ENCODE measurements at regions not wholly inside any gene's neighbourhood (a gene's known extent, or its start where the extent isn't known, plus 50 kb on each side); places are given as distances from the start of the nearest gene placed in this dataset.
"Not testable (repeated sequence)": the region's sequence is repeated elsewhere in the genome, so short reads cannot be mapped to it uniquely, and the experiment has no call there.

GRCh38 chr6:97347111-97347510 lies 64.1 kb upstream of the MMS22L start:
- no peaks in the 10 kb centered on the region for H3K27me3 ChIP-seq (ENCODE audit: control insufficient read depth, insufficient read depth, low read length)
- peaks cover 2% of the 10 kb centered on the region for H3K9me3 ChIP-seq (ENCODE audit: control insufficient read depth, insufficient read depth, low read length)
- H3K4me3 ChIP-seq (ENCODE audit: low read depth, low read length), result no peak overlapping the region
- no peaks in the 10 kb centered on the region for H3K36me3 ChIP-seq (ENCODE audit: control insufficient read depth, insufficient read depth, low read length)
- H3K4me1 ChIP-seq (ENCODE audit: control insufficient read depth, insufficient read depth, low read length), result no peaks in the 10 kb centered on the region
- no peak overlapping the region for H3K27ac ChIP-seq (ENCODE audit: low read depth, low read length)
- DNase-seq (ENCODE audit: low read depth in 4 of 6, low spot score in 6 of 6), result no peak

- H3K4me1 ChIP-seq (ENCODE audit: control insufficient read depth, insufficient read depth, low read length), result no peaks in the 10 kb centered on the region
- H3K4me3 ChIP-seq (ENCODE audit: low read depth, low read length), result no peak overlapping the region
- WGBS (ENCODE audit: insufficient coverage), result no CpG with 5 or more reads among the region's 2 CpGs
- peak in 1 of 6 donors; percentile 33 for DNase-seq (ENCODE audit: low read depth in 4 of 6, low spot score in 6 of 6)
- no peak overlapping the region for H3K27ac ChIP-seq (ENCODE audit: low read depth, low read length)
- H3K9me3 ChIP-seq (ENCODE audit: control insufficient read depth, insufficient read depth, low read length), result no peaks in the 10 kb centered on the region
- no peaks in the 10 kb centered on the region for H3K27me3 ChIP-seq (ENCODE audit: control insufficient read depth, insufficient read depth, low read length)
- no peaks in the 10 kb centered on the region for H3K36me3 ChIP-seq (ENCODE audit: control insufficient read depth, insufficient read depth, low read length)
Observed at GRCh38 chr6:97361286-97361685, 78.3 kb upstream of the MMS22L start.

GRCh38 chr6:97364327-97364726 lies 81.3 kb upstream of the MMS22L start:
- H3K4me1 ChIP-seq (ENCODE audit: control insufficient read depth, insufficient read depth, low read length), result no peaks in the 10 kb centered on the region
- no peak overlapping the region for H3K4me3 ChIP-seq (ENCODE audit: low read depth, low read length)
- H3K36me3 ChIP-seq (ENCODE audit: control insufficient read depth, insufficient read depth, low read length), result no peaks in the 10 kb centered on the region
- no peak overlapping the region for H3K27ac ChIP-seq (ENCODE audit: low read depth, low read length)
- H3K27me3 ChIP-seq (ENCODE audit: control insufficient read depth, insufficient read depth, low read length), result no peaks in the 10 kb centered on the region
- no peaks in the 10 kb centered on the region for H3K9me3 ChIP-seq (ENCODE audit: control insufficient read depth, insufficient read depth, low read length)
- no CpG with 5 or more reads among the region's 1 CpG for WGBS (ENCODE audit: insufficient coverage)
- no peak for DNase-seq (ENCODE audit: low read depth in 4 of 6, low spot score in 6 of 6)

- not testable (repeated sequence) for H3K27ac ChIP-seq (ENCODE audit: low read depth, low read length); H3K4me3 ChIP-seq (ENCODE audit: low read depth, low read length); DNase-seq (ENCODE audit: low read depth in 4 of 6, low spot score in 6 of 6); H3K4me1 ChIP-seq (ENCODE audit: control insufficient read depth, insufficient read depth, low read length); H3K36me3 ChIP-seq (ENCODE audit: control insufficient read depth, insufficient read depth, low read length); H3K27me3 ChIP-seq (ENCODE audit: control insufficient read depth, insufficient read depth, low read length); H3K9me3 ChIP-seq (ENCODE audit: control insufficient read depth, insufficient read depth, low read length)
- WGBS (ENCODE audit: insufficient coverage), result 96% methylated on average over 4 of the region's 11 CpGs
Observed at GRCh38 chr6:97382071-97382470, 99.1 kb upstream of the MMS22L start.

GRCh38 chr6:97392735-97393134 lies 109.7 kb upstream of the MMS22L start:
- Histone ChIP-seq H3K27ac (ENCODE audit: low read depth, low read length) (no peak overlapping the region), H3K4me1 (ENCODE audit: control insufficient read depth, insufficient read depth, low read length) (no peaks in the 10 kb centered on the region), H3K27me3 (ENCODE audit: control insufficient read depth, insufficient read depth, low read length) (no peaks in the 10 kb centered on the region), H3K9me3 (ENCODE audit: control insufficient read depth, insufficient read depth, low read length) (no peaks in the 10 kb centered on the region), H3K4me3 (ENCODE audit: low read depth, low read length) (no peak overlapping the region), H3K36me3 (ENCODE audit: control insufficient read depth, insufficient read depth, low read length) (no peaks in the 10 kb centered on the region)
- DNase-seq (ENCODE audit: low read depth in 4 of 6, low spot score in 6 of 6), result no peak

- Histone ChIP-seq H3K4me3 (ENCODE audit: low read depth, low read length) (no peak overlapping the region), H3K27me3 (ENCODE audit: control insufficient read depth, insufficient read depth, low read length) (no peaks in the 10 kb centered on the region), H3K4me1 (ENCODE audit: control insufficient read depth, insufficient read depth, low read length) (no peaks in the 10 kb centered on the region), H3K9me3 (ENCODE audit: control insufficient read depth, insufficient read depth, low read length) (no peaks in the 10 kb centered on the region), H3K36me3 (ENCODE audit: control insufficient read depth, insufficient read depth, low read length) (no peaks in the 10 kb centered on the region), H3K27ac (ENCODE audit: low read depth, low read length) (no peak overlapping the region)
- no CpG with 5 or more reads among the region's 1 CpG for WGBS (ENCODE audit: insufficient coverage)
- peak in 5 of 6 donors; percentile 5 to 82 (median 42) for DNase-seq (ENCODE audit: low read depth in 4 of 6, low spot score in 6 of 6)
Observed at GRCh38 chr6:97394160-97394748, 111.2 kb upstream of the MMS22L start.

GRCh38 chr6:97396880-97397279 lies 113.9 kb upstream of the MMS22L start:
- Histone ChIP-seq H3K4me1 (ENCODE audit: control insufficient read depth, insufficient read depth, low read length) (no peaks in the 10 kb centered on the region), H3K4me3 (ENCODE audit: low read depth, low read length) (no peak overlapping the region), H3K36me3 (ENCODE audit: control insufficient read depth, insufficient read depth, low read length) (no peaks in the 10 kb centered on the region), H3K27ac (ENCODE audit: low read depth, low read length) (no peak overlapping the region), H3K27me3 (ENCODE audit: control insufficient read depth, insufficient read depth, low read length) (no peaks in the 10 kb centered on the region), H3K9me3 (ENCODE audit: control insufficient read depth, insufficient read depth, low read length) (no peaks in the 10 kb centered on the region)
- no peak for DNase-seq (ENCODE audit: low read depth in 4 of 6, low spot score in 6 of 6)
- no CpG with 5 or more reads among the region's 4 CpGs for WGBS (ENCODE audit: insufficient coverage)

- H3K9me3 ChIP-seq (ENCODE audit: control insufficient read depth, insufficient read depth, low read length), result no peaks in the 10 kb centered on the region
- no peaks in the 10 kb centered on the region for H3K36me3 ChIP-seq (ENCODE audit: control insufficient read depth, insufficient read depth, low read length)
- no peaks in the 10 kb centered on the region for H3K27me3 ChIP-seq (ENCODE audit: control insufficient read depth, insufficient read depth, low read length)
- H3K4me1 ChIP-seq (ENCODE audit: control insufficient read depth, insufficient read depth, low read length), result no peaks in the 10 kb centered on the region
- no CpG with 5 or more reads among the region's 2 CpGs for WGBS (ENCODE audit: insufficient coverage)
- no peak overlapping the region for H3K27ac ChIP-seq (ENCODE audit: low read depth, low read length)
- H3K4me3 ChIP-seq (ENCODE audit: low read depth, low read length), result no peak overlapping the region
- no peak for DNase-seq (ENCODE audit: low read depth in 4 of 6, low spot score in 6 of 6)
Observed at GRCh38 chr6:97399208-97399607, 116.2 kb upstream of the MMS22L start.

- WGBS (ENCODE audit: insufficient coverage), result 60% methylated on average over 1 of the region's 2 CpGs
- H3K27ac ChIP-seq (ENCODE audit: low read depth, low read length), result no peak overlapping the region
- no peak for DNase-seq (ENCODE audit: low read depth in 4 of 6, low spot score in 6 of 6)
Observed at GRCh38 chr6:97401533-97401932, 118.5 kb upstream of the MMS22L start.

GRCh38 chr6:97405818-97406409 lies 122.9 kb upstream of the MMS22L start:
- Histone ChIP-seq H3K27me3 (ENCODE audit: control insufficient read depth, insufficient read depth, low read length) (no peaks in the 10 kb centered on the region), H3K4me3 (ENCODE audit: low read depth, low read length) (no peak overlapping the region)
- WGBS (ENCODE audit: insufficient coverage), result 50% methylated on average over 1 of the region's 3 CpGs

More at GRCh38 chr6:97401533-97401932, 118.5 kb upstream of the MMS22L start:
- no peak overlapping the region for H3K4me3 ChIP-seq (ENCODE audit: low read depth, low read length)
- no peaks in the 10 kb centered on the region for H3K4me1 ChIP-seq (ENCODE audit: control insufficient read depth, insufficient read depth, low read length)
- no peaks in the 10 kb centered on the region for H3K36me3 ChIP-seq (ENCODE audit: control insufficient read depth, insufficient read depth, low read length)
- no peaks in the 10 kb centered on the region for H3K9me3 ChIP-seq (ENCODE audit: control insufficient read depth, insufficient read depth, low read length)
- no peaks in the 10 kb centered on the region for H3K27me3 ChIP-seq (ENCODE audit: control insufficient read depth, insufficient read depth, low read length)

More at GRCh38 chr6:97405818-97406409, 122.9 kb upstream of the MMS22L start:
- no peaks in the 10 kb centered on the region for H3K9me3 ChIP-seq (ENCODE audit: control insufficient read depth, insufficient read depth, low read length)
- no peaks in the 10 kb centered on the region for H3K4me1 ChIP-seq (ENCODE audit: control insufficient read depth, insufficient read depth, low read length)
- H3K27ac ChIP-seq (ENCODE audit: low read depth, low read length), result no peak overlapping the region
- no peaks in the 10 kb centered on the region for H3K36me3 ChIP-seq (ENCODE audit: control insufficient read depth, insufficient read depth, low read length)
- no peak for DNase-seq (ENCODE audit: low read depth in 4 of 6, low spot score in 6 of 6)

Data from spinal cord (tissue), 9 donors.